ENCODE measurements at regions not wholly inside any gene's neighbourhood (a gene's known extent, or its start where the extent isn't known, plus 50 kb on each side); places are given as distances from the start of the nearest gene placed in this dataset.

GRCh38 chr5:73254642-73255041 is 81.6 kb downstream of the TMEM174 start:
- Mint-ChIP-seq H3K36me3 (ENCODE audit: insufficient read depth) (no peaks in the 10 kb centered on the region), H3K27ac (no peak overlapping the region), H3K27me3 (peaks cover 16% of the 10 kb centered on the region), H3K4me1 (ENCODE audit: low read depth) (no peaks in the 10 kb centered on the region), H3K4me3 (ENCODE audit: low read depth) (no peak overlapping the region), H3K9me3 (ENCODE audit: low read depth) (peaks cover 5% of the 10 kb centered on the region)
- DNase-seq (ENCODE audit: low spot score, unreplicated experiment): no peak
- no peak for TF ChIP-seq CTCF (IDR thresholded peaks at IDR 0.05; ENCODE audit: unreplicated experiment)

GRCh38 chr5:73253047-73253660 is 80.2 kb downstream of the TMEM174 start:
- Mint-ChIP-seq H3K4me3 (ENCODE audit: low read depth) (no peak overlapping the region), H3K9me3 (ENCODE audit: low read depth) (peaks cover 5% of the 10 kb centered on the region), H3K27ac (no peak overlapping the region), H3K4me1 (ENCODE audit: low read depth) (no peaks in the 10 kb centered on the region), H3K27me3 (peaks cover 14% of the 10 kb centered on the region), H3K36me3 (ENCODE audit: insufficient read depth) (no peaks in the 10 kb centered on the region)
- no peak for DNase-seq (ENCODE audit: low spot score, unreplicated experiment)
- no peak for TF ChIP-seq CTCF (IDR thresholded peaks at IDR 0.05; ENCODE audit: unreplicated experiment)

- Mint-ChIP-seq H3K36me3 (ENCODE audit: insufficient read depth) (no peaks in the 10 kb centered on the region), H3K4me3 (ENCODE audit: low read depth) (no peak overlapping the region), H3K4me1 (ENCODE audit: low read depth) (peaks cover 8% of the 10 kb centered on the region), H3K27ac (no peak overlapping the region), H3K27me3 (peaks cover 14% of the 10 kb centered on the region), H3K9me3 (ENCODE audit: low read depth) (no peaks in the 10 kb centered on the region)
- TF ChIP-seq CTCF (IDR thresholded peaks at IDR 0.05; ENCODE audit: unreplicated experiment): no peak
- no peak for DNase-seq (ENCODE audit: low spot score, unreplicated experiment)
These were observed 77.7 kb downstream of the TMEM174 start for GRCh38 chr5:73250645-73251044.

- TF ChIP-seq CTCF (IDR thresholded peaks at IDR 0.05; ENCODE audit: unreplicated experiment): no peak
- H3K9me3 Mint-ChIP-seq (ENCODE audit: low read depth): no peaks in the 10 kb centered on the region
- H3K4me3 Mint-ChIP-seq (ENCODE audit: low read depth): no peak overlapping the region
- H3K4me1 Mint-ChIP-seq (ENCODE audit: low read depth): peaks cover 9% of the 10 kb centered on the region
- H3K27me3 Mint-ChIP-seq: peaks cover 6% of the 10 kb centered on the region
- no peaks in the 10 kb centered on the region for H3K36me3 Mint-ChIP-seq (ENCODE audit: insufficient read depth)
- no peak overlapping the region for H3K27ac Mint-ChIP-seq
- DNase-seq (ENCODE audit: low spot score, unreplicated experiment): no peak
These were observed 69.7 kb downstream of the TMEM174 start for GRCh38 chr5:73242735-73243134.

GRCh38 chr5:73238873-73239272 is 65.9 kb downstream of the TMEM174 start:
- Mint-ChIP-seq H3K4me3 (ENCODE audit: low read depth) (no peak overlapping the region), H3K36me3 (ENCODE audit: insufficient read depth) (no peaks in the 10 kb centered on the region), H3K9me3 (ENCODE audit: low read depth) (no peaks in the 10 kb centered on the region), H3K4me1 (ENCODE audit: low read depth) (peaks cover 2% of the 10 kb centered on the region), H3K27ac (no peak overlapping the region), H3K27me3 (peaks cover 38% of the 10 kb centered on the region)
- TF ChIP-seq CTCF (IDR thresholded peaks at IDR 0.05; ENCODE audit: unreplicated experiment): no peak
- no peak for DNase-seq (ENCODE audit: low spot score, unreplicated experiment)

All from progenitor cell of endocrine pancreas (in vitro differentiated cells).